H1 (cell line): ENCODE measurements at regions not wholly inside any gene's neighbourhood (a gene's known extent, or its start where the extent isn't known, plus 50 kb on each side); places are given as distances from the start of the nearest gene placed in this dataset.

Experiments used
- CTCF ChIA-PET: fragments of 300-600 bp; sonication (Branson Sonifier 250); formaldehyde crosslinking; loops from one replicate; lab custom pipeline; 2021; ENCODE audit not compliant: partially characterized antibody; lab: Charles Lee
- POLR2A ChIA-PET: fragments of 300-600 bp; sonication (Branson Sonifier 250); formaldehyde crosslinking; loops from one replicate; lab custom pipeline; 2021; ENCODE audit warnings: inconsistent platforms; ENCODE audit not compliant: partially characterized antibody; lab: Charles Lee
- DNase-seq, 2 experiments: peaks; one replicate each; pipeline versions ENCODE4 v3.0.0 to v3.0.0-alpha.2; 2010 to 2022; ENCODE audit warnings: low spot score in 2 of 2, low read depth in 1 of 2, mixed read lengths in 1 of 2
- FAIRE-seq: peaks from 2 replicates; lab custom pipeline; 2011; peaks lifted over from hg19 to GRCh38; lab: Jason Lieb, UNC
- H2AFZ ChIP-seq: 2 replicates; pipeline ENCODE4 v1.8.1; 2012; ENCODE audit warnings: low read length, inconsistent platforms
- H2AK5ac ChIP-seq: 2 replicates; pipeline ENCODE4 v1.6.1; 2013; ENCODE audit warnings: low read depth, low read length
- H2BK120ac ChIP-seq: replicated peaks from 2 replicates; pipeline ENCODE3; 2013; ENCODE audit warnings: low read depth, low read length, inconsistent platforms
- H2BK12ac ChIP-seq: 2 replicates; pipeline ENCODE4 v1.6.1; 2013; ENCODE audit warnings: low read depth, low read length
- H2BK15ac ChIP-seq: 2 replicates; pipeline ENCODE4 v1.6.1; 2013; ENCODE audit warnings: low read length
- H2BK20ac ChIP-seq: 2 replicates; pipeline ENCODE4 v1.6.1; 2013; ENCODE audit warnings: low read length
- H2BK5ac ChIP-seq: 2 replicates; pipeline ENCODE4 v1.6.1; 2013; ENCODE audit warnings: low read depth, low read length
- H3K14ac ChIP-seq: 2 replicates; pipeline ENCODE4 v1.6.1; 2013; ENCODE audit warnings: inconsistent platforms; ENCODE audit not compliant: insufficient read length
- H3K18ac ChIP-seq: 2 replicates; pipeline ENCODE4 v1.6.1; 2013; ENCODE audit warnings: low read length; ENCODE audit errors: extremely low read depth
- H3K23ac ChIP-seq: 2 replicates; pipeline ENCODE4 v1.6.1; 2013; ENCODE audit warnings: inconsistent platforms; ENCODE audit not compliant: insufficient read length
- H3K23me2 ChIP-seq: 2 replicates; pipeline ENCODE4 v1.6.1; 2013; ENCODE audit warnings: low read depth, low read length
- H3K27ac ChIP-seq: 2 replicates; pipeline ENCODE4 v1.6.1; 2011; ENCODE audit warnings: low read depth, low read length, inconsistent platforms
- H3K27me3 ChIP-seq, 4 experiments: replicated peaks in 1 of 4; 1 replicate in 1 of 4; 2 replicates in 3 of 4; pipeline versions ENCODE4 v1.6.1 to v1.8.1; 2011 to 2013; ENCODE audit warnings: low read length in 3 of 4, mild to moderate bottlenecking in 3 of 4, inconsistent platforms in 2 of 4, mixed read lengths in 2 of 4, moderate library complexity in 1 of 4; ENCODE audit not compliant: control insufficient read depth in 3 of 4, insufficient read depth in 3 of 4; ENCODE audit errors: extremely low read depth in 1 of 4
- H3K36me3 ChIP-seq, 4 experiments: 2 replicates each; pipeline versions ENCODE4 v1.6.1 to v1.8.1; 2011 to 2013; ENCODE audit warnings: mild to moderate bottlenecking in 4 of 4, low read length in 3 of 4, moderate library complexity in 2 of 4, control low read depth in 1 of 4, inconsistent platforms in 1 of 4; ENCODE audit not compliant: insufficient read depth in 4 of 4, control insufficient read depth in 2 of 4
- H3K4ac ChIP-seq: replicated peaks from 2 replicates; pipeline ENCODE3; 2013; ENCODE audit warnings: low read length, low read depth, mixed read lengths, inconsistent platforms; ENCODE audit not compliant: insufficient read length
- H3K4me1 ChIP-seq, 4 experiments: replicated peaks in 1 of 4; 1 replicate in 1 of 4; 2 replicates in 3 of 4; pipeline versions ENCODE4 v1.6.1 to v1.8.1; 2011 to 2013; ENCODE audit warnings: low read length in 3 of 4, inconsistent platforms in 2 of 4, mixed read lengths in 1 of 4; ENCODE audit not compliant: insufficient read depth in 4 of 4, control insufficient read depth in 3 of 4
- H3K4me2 ChIP-seq, 2 experiments: 2 replicates each; pipeline versions ENCODE4 v1.6.1 to v1.8.1; 2011 to 2013; ENCODE audit warnings: low read depth in 2 of 2, low read length in 2 of 2, control low read depth in 1 of 2, inconsistent platforms in 1 of 2, mild to moderate bottlenecking in 1 of 2; ENCODE audit not compliant: insufficient read depth in 1 of 2
- H3K4me3 ChIP-seq, 4 experiments: fragments of 200-600, 300-600 bp in 1 of 4; sonication (generic), shearing (Covaris generic), sonication (Bioruptor Twin) in 1 of 4; 2 replicates each; pipeline versions ENCODE4 v1.5.1 to v1.8.1; 2011 to 2016; ENCODE audit warnings: low read length in 4 of 4, low read depth in 3 of 4, control low read depth in 2 of 4, inconsistent platforms in 2 of 4, mild to moderate bottlenecking in 2 of 4, mixed read lengths in 1 of 4, moderate library complexity in 1 of 4; ENCODE audit not compliant: insufficient read depth in 2 of 4; ENCODE audit errors: extremely low read depth in 1 of 4
- H3K56ac ChIP-seq: replicated peaks from 2 replicates; pipeline ENCODE3; 2013; ENCODE audit warnings: low read depth, mild to moderate bottlenecking, mixed read lengths, low read length, inconsistent platforms; ENCODE audit not compliant: insufficient read length
- H3K79me1 ChIP-seq: 2 replicates; pipeline ENCODE4 v1.6.1; 2013; ENCODE audit warnings: low read depth, low read length, control low read depth
- H3K79me2 ChIP-seq, 2 experiments: 2 replicates each; pipeline versions ENCODE4 v1.6.1 to v1.8.1; 2012 to 2013; ENCODE audit warnings: low read length in 2 of 2, mild to moderate bottlenecking in 2 of 2, inconsistent platforms in 1 of 2; ENCODE audit not compliant: insufficient read depth in 2 of 2, control insufficient read depth in 1 of 2
- H3K9ac ChIP-seq, 4 experiments: replicated peaks in 1 of 4; 1 replicate in 1 of 4; 2 replicates in 3 of 4; pipeline versions ENCODE4 v1.6.1 to v1.8.1; 2011 to 2013; ENCODE audit warnings: low read depth in 3 of 4, low read length in 3 of 4, control low read depth in 2 of 4, mild to moderate bottlenecking in 2 of 4, moderate library complexity in 2 of 4, inconsistent platforms in 1 of 4; ENCODE audit errors: extremely low read depth in 1 of 4
- H3K9me3 ChIP-seq, 2 experiments: 2 replicates each; pipeline versions ENCODE4 v1.6.1 to v1.8.1; 2012 to 2013; ENCODE audit warnings: mild to moderate bottlenecking in 2 of 2, moderate library complexity in 2 of 2, control low read depth in 1 of 2, inconsistent platforms in 1 of 2, low read depth in 1 of 2, low read length in 1 of 2, mixed read lengths in 1 of 2; ENCODE audit not compliant: insufficient read depth in 2 of 2
- H4K20me1 ChIP-seq, 2 experiments: replicated peaks in 1 of 2; 2 replicates each; pipeline versions ENCODE3 to v1.8.1; 2011 to 2013; ENCODE audit warnings: inconsistent platforms in 2 of 2, low read length in 2 of 2, mild to moderate bottlenecking in 1 of 2; ENCODE audit not compliant: insufficient read depth in 2 of 2, control insufficient read depth in 1 of 2
- H4K5ac ChIP-seq: 2 replicates; pipeline ENCODE4 v1.6.1; 2013; ENCODE audit warnings: low read length, low read depth, mixed read lengths, inconsistent platforms; ENCODE audit not compliant: insufficient read length
- H4K8ac ChIP-seq: 2 replicates; pipeline ENCODE4 v1.8.0; 2013; ENCODE audit warnings: mild to moderate bottlenecking, moderate library complexity, low read length, inconsistent platforms; ENCODE audit not compliant: insufficient read depth; ENCODE audit errors: extremely low read depth
- H4K91ac ChIP-seq: replicated peaks from 2 replicates; pipeline ENCODE3; 2013; ENCODE audit warnings: low read length, mixed read lengths, inconsistent platforms; ENCODE audit not compliant: insufficient read length
- CTBP2 ChIP-seq: IDR thresholded peaks from 2 replicates; pipeline ENCODE4 v1.7.0; 2011; ENCODE audit warnings: borderline replicate concordance, mild to moderate bottlenecking, moderate library complexity, mixed read lengths, low read length; ENCODE audit not compliant: insufficient read depth, insufficient read length
- E2F6 ChIP-seq: IDR thresholded peaks from 2 replicates; pipeline ENCODE4 v1.6.1; 2012; ENCODE audit warnings: inconsistent platforms
- EP300 ChIP-seq, 2 experiments: IDR thresholded peaks; 1 replicate in 1 of 2; 2 replicates in 1 of 2; pipeline ENCODE4 v1.6.1; 2011 to 2012; ENCODE audit warnings: low read depth in 2 of 2, low read length in 2 of 2, mild to moderate bottlenecking in 2 of 2, borderline replicate concordance in 1 of 2, inconsistent platforms in 1 of 2, moderate library complexity in 1 of 2
- WGBS, 2 experiments: shearing (Covaris generic) in 1 of 2; methylation state at CpG; one replicate each; pipeline versions ENCODE4 v1.1.6 to v1.1.7; 2013 to 2015; ENCODE audit warnings: low lambda C conversion rate in 2 of 2, mixed read lengths in 2 of 2, inconsistent platforms in 1 of 2, low coverage in 1 of 2, missing lambda C conversion rate in 1 of 2; ENCODE audit not compliant: insufficient replicate concordance in 2 of 2, insufficient coverage in 1 of 2, insufficient read length in 1 of 2; ENCODE audit errors: extremely low coverage in 1 of 2, missing lambda C conversion rate in 1 of 2; 5-methylcytosine and 5-hydroxymethylcytosine counted together

DNA sequence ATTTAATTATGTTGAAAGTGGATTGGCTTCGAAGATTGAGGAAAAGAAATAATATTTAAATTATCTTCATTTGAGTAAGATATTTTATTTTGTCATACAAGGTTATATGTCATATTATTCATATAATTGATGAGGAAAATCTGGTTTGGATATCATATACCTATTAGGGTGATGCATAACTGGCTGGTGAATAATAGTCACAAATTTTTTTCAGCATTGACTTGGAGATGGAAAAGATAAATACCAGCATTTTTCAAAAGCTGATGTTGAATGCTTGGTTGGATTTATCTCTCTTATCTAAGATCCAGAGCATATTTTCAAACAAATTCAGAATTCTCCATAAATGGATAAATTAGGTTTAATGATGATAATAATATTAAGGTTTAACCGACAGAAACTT is 93.5 kb upstream of the SLIT2 start:
- DNase-seq (no peak), FAIRE-seq (no peak)
- Histone ChIP-seq H3K9ac (no peak overlapping the region), H2BK12ac (no peak overlapping the region), H3K4ac (no peak overlapping the region), H4K8ac (no peak overlapping the region), H2BK20ac (no peak overlapping the region), H2AK5ac (no peak overlapping the region), H3K79me2 (no peaks in the 10 kb centered on the region), H3K9me3 (no peaks in the 10 kb centered on the region), H3K4me1 (no peaks in the 10 kb centered on the region), H2AFZ (no peak overlapping the region), H3K14ac (no peak overlapping the region), H3K4me3 (no peak overlapping the region), H4K91ac (no peak overlapping the region), H3K36me3 (no peaks in the 10 kb centered on the region), H3K18ac (no peak overlapping the region), H3K23me2 (no peaks in the 10 kb centered on the region), H2BK15ac (no peak overlapping the region), H4K20me1 (no peaks in the 10 kb centered on the region), H3K23ac (no peak overlapping the region), H2BK5ac (no peak overlapping the region), H3K27ac (no peak overlapping the region), H2BK120ac (no peak overlapping the region), H3K79me1 (no peaks in the 10 kb centered on the region), H4K5ac (no peak overlapping the region), H3K27me3 (no peaks in the 10 kb centered on the region), H3K4me2 (no peak overlapping the region), H3K56ac (no peak overlapping the region)
- TF ChIP-seq CTBP2: no peak
- TF ChIP-seq EP300 (IDR thresholded peaks at IDR 0.05; ENCODE audit: borderline replicate concordance in 1 of 2, low read depth in 2 of 2, low read length in 2 of 2): no peak
- no peak for TF ChIP-seq E2F6
- ChIA-PET POLR2A (no interaction called here), CTCF (interaction anchor here (1.1 kb wide), 1 partner anchor 90 kb away, joined by 3 read pairs; no protein-coding TSS in a partner anchor)
- 95% methylated on average over 2 of the region's 2 CpGs; no CpG with 5 or more reads in 1 of the 2 experiments for WGBS, 2 experiments
